SK-N-SH (cell line): ENCODE measurements at regions not wholly inside any gene's neighbourhood (a gene's known extent, or its start where the extent isn't known, plus 50 kb on each side); places are given as distances from the start of the nearest gene placed in this dataset.

Experiments
- CTCF ChIA-PET: fragments of 300-600, 350-600 bp; formaldehyde crosslinking; extraction: SDS; loops from one replicate; lab custom pipeline; 2021; lab: Yijun Ruan, JAX
- POLR2A ChIA-PET: fragments of 350-600 bp; sonication (Branson Sonifier 250); formaldehyde crosslinking; extraction: SDS; loops from one replicate; lab custom pipeline; 2020; ENCODE audit warnings: antibody characterized with exemption, inconsistent platforms; lab: Yijun Ruan, JAX
- DNase-seq: peaks from one replicate; pipeline ENCODE4 v3.0.0; 2012
- H2AFZ ChIP-seq: fragments of 200-600 bp; sonication (generic); 2 replicates; pipeline ENCODE4 v1.8.1; 2016; ENCODE audit warnings: antibody characterized with exemption, mild to moderate bottlenecking, low read depth
- H3F3A ChIP-seq: fragments of 200-600 bp; sonication (generic); replicated peaks from 2 replicates; pipeline ENCODE3; 2016; ENCODE audit warnings: antibody characterized with exemption, mild to moderate bottlenecking; ENCODE audit not compliant: insufficient read depth
- H3K27ac ChIP-seq, 2 experiments: fragments of 200-500 bp in 1 of 2; fragments of 200-600 bp in 1 of 2; sonication (Bioruptor generic) in 1 of 2; sonication (generic), shearing (Covaris generic) in 1 of 2; 2 replicates each; pipeline versions ENCODE4 v1.5.1 to v1.6.1; 2014 to 2016; ENCODE audit warnings: low read depth in 2 of 2, inconsistent platforms in 1 of 2, low read length in 1 of 2, mild to moderate bottlenecking in 1 of 2, mixed read lengths in 1 of 2
- H3K27me3 ChIP-seq: fragments of 200-600 bp; sonication (generic), shearing (Covaris generic); 2 replicates; pipeline ENCODE4 v1.6.1; 2016; ENCODE audit warnings: mixed run types; ENCODE audit not compliant: insufficient read depth
- H3K36me3 ChIP-seq, 2 experiments: fragments of 200-500 bp in 1 of 2; fragments of 200-600 bp in 1 of 2; sonication (Bioruptor generic) in 1 of 2; sonication (generic) in 1 of 2; replicated peaks in 1 of 2; 2 replicates each; pipeline versions ENCODE3 to v1.5.1; 2014 to 2016; ENCODE audit warnings: low read length in 1 of 2, mild to moderate bottlenecking in 1 of 2; ENCODE audit not compliant: insufficient read depth in 2 of 2, control insufficient read depth in 1 of 2
- H3K4me1 ChIP-seq, 2 experiments: fragments of 200-500 bp in 1 of 2; fragments of 200-600 bp in 1 of 2; sonication (Bioruptor generic) in 1 of 2; sonication (generic), shearing (Covaris generic) in 1 of 2; 2 replicates each; pipeline versions ENCODE4 v1.5.1 to v1.6.1; 2014 to 2016; ENCODE audit warnings: low read depth in 1 of 2, low read length in 1 of 2, mixed run types in 1 of 2; ENCODE audit not compliant: insufficient read depth in 2 of 2, control insufficient read depth in 1 of 2
- H3K4me2 ChIP-seq: fragments of 200-600 bp; sonication (generic), shearing (Covaris generic); 2 replicates; pipeline ENCODE4 v1.6.1; 2017; ENCODE audit warnings: mixed run types
- H3K4me3 ChIP-seq, 2 experiments: fragments of 200-500 bp in 1 of 2; fragments of 200-600 bp in 1 of 2; sonication (Bioruptor generic) in 1 of 2; sonication (generic), shearing (Covaris generic) in 1 of 2; 2 replicates each; pipeline versions ENCODE4 v1.5.1 to v1.8.1; 2014 to 2016; ENCODE audit warnings: low read depth in 2 of 2, inconsistent platforms in 1 of 2, low read length in 1 of 2, mild to moderate bottlenecking in 1 of 2, mixed read lengths in 1 of 2, moderate library complexity in 1 of 2
- H3K79me2 ChIP-seq: fragments of 200-600 bp; sonication (generic); 2 replicates; pipeline ENCODE4 v1.8.1; 2017; ENCODE audit warnings: mild to moderate bottlenecking; ENCODE audit not compliant: insufficient read depth
- H3K9ac ChIP-seq: fragments of 200-600 bp; sonication (generic); 2 replicates; pipeline ENCODE4 v1.6.1; 2017; ENCODE audit warnings: mixed run types
- H3K9me2 ChIP-seq: fragments of 200-600 bp; sonication (generic); 2 replicates; pipeline ENCODE4 v1.6.1; 2017; ENCODE audit warnings: mixed run types
- H3K9me3 ChIP-seq: fragments of 200-600 bp; sonication (generic); 2 replicates; pipeline ENCODE4 v1.6.1; 2017; ENCODE audit warnings: mixed run types, mild to moderate bottlenecking, moderate library complexity
- H4K20me1 ChIP-seq: fragments of 200-600 bp; sonication (generic); 2 replicates; pipeline ENCODE4 v1.6.1; 2017; ENCODE audit warnings: mild to moderate bottlenecking, mixed run types; ENCODE audit not compliant: insufficient read depth
- CTCF ChIP-seq: fragments of 200-600 bp; sonication (generic); IDR thresholded peaks from 2 replicates; pipeline ENCODE4 v1.6.1; 2017; ENCODE audit warnings: antibody characterized with exemption, mild to moderate bottlenecking, moderate library complexity
- ELF1 ChIP-seq: IDR thresholded peaks from 2 replicates; pipeline ENCODE4 v1.4.0; 2012
- FOXJ3 ChIP-seq: sonication (generic); formaldehyde crosslinking; IDR thresholded peaks from 2 replicates; pipeline ENCODE4 v1.5.1; 2020; ENCODE audit warnings: mild to moderate bottlenecking, missing genetic modification reagents
- GABPA ChIP-seq: IDR thresholded peaks from 2 replicates; pipeline ENCODE4 v1.4.0; 2012; ENCODE audit warnings: low read depth, mild to moderate bottlenecking
- GATA2 ChIP-seq: sonication (generic); formaldehyde crosslinking; IDR thresholded peaks from 2 replicates; pipeline ENCODE4 v1.5.0; 2020; ENCODE audit warnings: mild to moderate bottlenecking, missing genetic modification reagents
- IRF3 ChIP-seq: fragments of 150-350 bp; IDR thresholded peaks from 2 replicates; pipeline ENCODE4 v1.6.1; 2016; ENCODE audit warnings: mild to moderate bottlenecking, low read depth, low read length
- JUND ChIP-seq: IDR thresholded peaks from 2 replicates; pipeline ENCODE4 v1.4.0; 2012
- MXI1 ChIP-seq: IDR thresholded peaks from 2 replicates; pipeline ENCODE4 v1.6.1; 2012; ENCODE audit warnings: mild to moderate bottlenecking, low read depth, low read length, improper control_type of control experiment
- NRF1 ChIP-seq: IDR thresholded peaks from 2 replicates; pipeline ENCODE4 v1.6.1; 2012; ENCODE audit warnings: low read depth, mild to moderate bottlenecking, low read length
- POLR2AphosphoS5 ChIP-seq: IDR thresholded peaks from 2 replicates; pipeline ENCODE4 v1.6.1; 2012; ENCODE audit warnings: low read depth, low read length
- RAD21 ChIP-seq: IDR thresholded peaks from 2 replicates; pipeline ENCODE4 v1.6.1; 2012; ENCODE audit warnings: mild to moderate bottlenecking, low read length
- RCOR1 ChIP-seq: fragments of 150-350 bp; IDR thresholded peaks from 2 replicates; pipeline ENCODE4 v1.6.1; 2017; ENCODE audit warnings: antibody characterized with exemption, low read length
- RFX5 ChIP-seq: IDR thresholded peaks from 2 replicates; pipeline ENCODE4 v1.6.1; 2012; ENCODE audit warnings: mild to moderate bottlenecking, improper control_type of control experiment, low read length
- SIN3A ChIP-seq: IDR thresholded peaks from 2 replicates; pipeline ENCODE4 v1.6.1; 2012; ENCODE audit warnings: low read depth, mild to moderate bottlenecking, low read length, moderate library complexity, borderline replicate concordance
- SMC3 ChIP-seq: IDR thresholded peaks from 2 replicates; pipeline ENCODE4 v1.6.1; 2012; ENCODE audit warnings: low read depth, low read length, improper control_type of control experiment
- TCF12 ChIP-seq: IDR thresholded peaks from 2 replicates; pipeline ENCODE4 v1.4.0; 2012
- WGBS: methylation state at CpG from one replicate; pipeline ENCODE4 v1.1.6; 2017; ENCODE audit warnings: low lambda C conversion rate; 5-methylcytosine and 5-hydroxymethylcytosine counted together
- TF ChIP-seq, protein P1 (sequence below): IDR thresholded peaks from 2 replicates; pipeline ENCODE4 v1.4.0; 2012; ENCODE audit warnings: low read depth, borderline replicate concordance

DNA sequence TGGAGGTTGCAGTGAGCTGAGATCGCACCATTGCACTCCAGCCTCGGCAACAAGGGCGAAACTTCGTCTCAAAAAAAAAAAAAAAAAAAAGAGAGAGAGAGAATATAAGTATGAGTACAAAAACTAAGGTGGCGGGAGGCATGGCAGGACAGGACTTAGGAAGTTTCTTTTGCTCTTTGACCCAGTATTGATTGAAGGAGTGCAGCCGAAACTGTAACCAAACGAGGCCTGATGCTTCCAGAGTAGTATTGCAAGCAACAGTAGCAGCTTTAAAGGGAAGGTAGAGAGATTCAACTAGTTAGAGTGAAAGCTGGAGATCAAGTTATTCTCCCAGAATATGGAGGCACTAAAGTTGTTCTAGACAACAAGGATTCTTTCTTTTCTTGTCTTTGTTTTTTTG, 99.2 kb upstream of the CASZ1 start:
- Histone ChIP-seq H3K4me2 (no peak overlapping the region), H4K20me1 (no peaks in the 10 kb centered on the region), H3K79me2 (no peaks in the 10 kb centered on the region), H3K9me3 (no peaks in the 10 kb centered on the region), H3K36me3 (no peaks in the 10 kb centered on the region), H2AFZ (no peak overlapping the region), H3K27ac (no peak overlapping the region), H3K4me3 (no peak overlapping the region), H3K9ac (no peak overlapping the region), H3F3A (no peaks in the 10 kb centered on the region), H3K4me1 (peaks cover 0 to 24% of the 10 kb centered on the region in 2 experiments; a peak in 1 of 4 replicates), H3K27me3 (no peaks in the 10 kb centered on the region), H3K9me2 (no peaks in the 10 kb centered on the region)
- DNase-seq: no peak
- ChIA-PET POLR2A (no interaction called here), CTCF (interaction anchor here (3.4 kb wide), 1 partner anchor 28 kb away, joined by 17 read pairs; no protein-coding TSS in a partner anchor)
- TF ChIP-seq FOXJ3 (CRISPR knock-in tag) (no peak), POLR2AphosphoS5 (no peak), SIN3A (no peak)
- 88% methylated on average over 7 of the region's 7 CpGs for WGBS

DNA sequence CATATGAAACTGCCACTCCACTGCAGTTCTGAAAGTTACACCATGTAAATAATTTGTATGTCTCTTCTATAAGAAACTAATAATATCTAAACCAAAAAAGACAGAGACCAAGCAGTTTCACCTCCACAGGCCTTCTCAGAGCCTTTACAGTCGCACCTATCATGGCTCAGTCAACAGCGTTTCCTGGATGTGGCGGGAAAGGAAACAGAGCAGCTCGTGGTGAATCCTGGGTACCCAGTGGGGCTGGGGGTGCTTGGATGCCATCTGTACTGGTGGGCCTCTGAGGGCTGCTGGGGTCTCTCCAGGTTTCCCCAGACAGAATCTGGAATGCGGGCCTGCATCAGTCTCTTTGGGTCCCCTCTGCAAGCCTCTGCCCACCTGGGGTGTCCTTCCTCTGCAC, 100.2 kb upstream of the CASZ1 start:
- Histone ChIP-seq H2AFZ (no peak overlapping the region), H3K36me3 (no peaks in the 10 kb centered on the region), H3K4me1 (peaks cover 0 to 29% of the 10 kb centered on the region in 2 experiments; a peak in 1 of 4 replicates), H3K9me2 (no peaks in the 10 kb centered on the region), H3K9me3 (no peaks in the 10 kb centered on the region), H3K4me2 (no peak overlapping the region), H3F3A (no peaks in the 10 kb centered on the region), H4K20me1 (no peaks in the 10 kb centered on the region), H3K79me2 (no peaks in the 10 kb centered on the region), H3K4me3 (no peak overlapping the region), H3K27me3 (no peaks in the 10 kb centered on the region), H3K27ac (no peak overlapping the region), H3K9ac (no peak overlapping the region)
- ChIA-PET POLR2A (no interaction called here), CTCF (interaction anchor here (1.3 to 3.4 kb wide), 3 partner anchors 29 to 389 kb away, joined by 3 to 17 read pairs (median 5); no protein-coding TSS in a partner anchor)
- WGBS: 87% methylated on average over 3 of the region's 5 CpGs
- TF ChIP-seq NRF1 (no peak), SIN3A (no peak), IRF3 (no peak), CTCF (no peak), ELF1 (no peak), JUND (no peak), GABPA (no peak), RAD21 (no peak), TCF12 (no peak), GATA2 (CRISPR knock-in tag) (no peak), MXI1 (no peak), RFX5 (no peak), SMC3 (no peak), RCOR1 (no peak)
- TF ChIP-seq, protein P1, sequence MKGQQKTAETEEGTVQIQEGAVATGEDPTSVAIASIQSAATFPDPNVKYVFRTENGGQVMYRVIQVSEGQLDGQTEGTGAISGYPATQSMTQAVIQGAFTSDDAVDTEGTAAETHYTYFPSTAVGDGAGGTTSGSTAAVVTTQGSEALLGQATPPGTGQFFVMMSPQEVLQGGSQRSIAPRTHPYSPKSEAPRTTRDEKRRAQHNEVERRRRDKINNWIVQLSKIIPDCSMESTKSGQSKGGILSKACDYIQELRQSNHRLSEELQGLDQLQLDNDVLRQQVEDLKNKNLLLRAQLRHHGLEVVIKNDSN: no peak
- no peak for DNase-seq
